LHCN-M2 (cell line): ENCODE measurements at regions not wholly inside any gene's neighbourhood (a gene's known extent, or its start where the extent isn't known, plus 50 kb on each side); places are given as distances from the start of the nearest gene placed in this dataset.

Source experiments
- DNase-seq: peaks from one replicate; pipeline ENCODE4 v3.0.0-alpha.2; 2012; ENCODE audit warnings: low read depth

GRCh38 chr5:30069441-30070263 lies 1123.8 kb upstream of the CDH6 start:
- DNase-seq, result no peak

- no peak for DNase-seq
Measured at GRCh38 chr5:30063503-30063902, 1130.0 kb upstream of the CDH6 start.

GRCh38 chr5:30051976-30052375 lies 1141.5 kb upstream of the CDH6 start:
- no peak for DNase-seq

- no peak for DNase-seq
Measured at GRCh38 chr5:30050056-30050815, 1143.2 kb upstream of the CDH6 start.

GRCh38 chr5:30042677-30043076 lies 1150.8 kb upstream of the CDH6 start:
- DNase-seq, result no peak

GRCh38 chr5:30041831-30042385 lies 1151.6 kb upstream of the CDH6 start:
- no peak for DNase-seq

GRCh38 chr5:30041291-30041690 lies 1152.2 kb upstream of the CDH6 start:
- DNase-seq, result no peak

GRCh38 chr5:30040488-30041118 lies 1152.9 kb upstream of the CDH6 start:
- peak; percentile 41 for DNase-seq

GRCh38 chr5:30039379-30039778 lies 1154.1 kb upstream of the CDH6 start:
- DNase-seq, result no peak

GRCh38 chr5:30034870-30035269 lies 1158.6 kb upstream of the CDH6 start:
- no peak for DNase-seq

GRCh38 chr5:30030101-30030500 lies 1163.4 kb upstream of the CDH6 start:
- no peak for DNase-seq

GRCh38 chr5:30001826-30002225 lies 1191.7 kb upstream of the CDH6 start:
- no peak for DNase-seq

- DNase-seq, result no peak
Measured at GRCh38 chr5:30000231-30000630, 1193.3 kb upstream of the CDH6 start.

- DNase-seq, result no peak
Measured at GRCh38 chr5:29995154-29995553, 1198.3 kb upstream of the CDH6 start.

- DNase-seq, result no peak
Measured at GRCh38 chr5:29994519-29994918, 1199.0 kb upstream of the CDH6 start.

GRCh38 chr5:29993286-29993685 lies 1200.2 kb upstream of the CDH6 start:
- no peak for DNase-seq

GRCh38 chr5:29992248-29992647 lies 1201.2 kb upstream of the CDH6 start:
- no peak for DNase-seq

- no peak for DNase-seq
Measured at GRCh38 chr5:29990681-29991080, 1202.8 kb upstream of the CDH6 start.

- no peak for DNase-seq
Measured at GRCh38 chr5:29984156-29984540, 1209.3 kb upstream of the CDH6 start.

GRCh38 chr5:29983528-29984155 lies 1209.8 kb upstream of the CDH6 start:
- DNase-seq, result no peak

- no peak for DNase-seq
Measured at GRCh38 chr5:29982457-29982856, 1211.0 kb upstream of the CDH6 start.

GRCh38 chr5:29972597-29972996 lies 1220.9 kb upstream of the CDH6 start:
- DNase-seq, result no peak
